MM.1S (cell line): ENCODE measurements at regions not wholly inside any gene's neighbourhood (a gene's known extent, or its start where the extent isn't known, plus 50 kb on each side); places are given as distances from the start of the nearest gene placed in this dataset.

ENCODE experiments used
- DNase-seq: peaks from one replicate; pipeline ENCODE4 v3.0.0-alpha.2; 2015
- H2AFZ ChIP-seq: fragments of 300-600 bp; sonication (generic); 2 replicates; pipeline ENCODE4 v1.6.0; 2016; ENCODE audit warnings: antibody characterized with exemption, low read length
- H3F3A ChIP-seq: fragments of 300-600 bp; sonication (generic); 2 replicates; pipeline ENCODE4 v1.6.1; 2016; ENCODE audit warnings: mild to moderate bottlenecking, antibody characterized with exemption, low read length, moderate library complexity, mixed read lengths; ENCODE audit not compliant: insufficient read depth
- H3K27ac ChIP-seq: fragments of 300-600 bp; sonication (generic); 2 replicates; pipeline ENCODE4 v1.5.1; 2016; ENCODE audit warnings: mild to moderate bottlenecking, low read length
- H3K27me3 ChIP-seq: fragments of 300-600 bp; sonication (generic); replicated peaks from 2 replicates; pipeline ENCODE4 v1.6.0; 2016; ENCODE audit warnings: low read length; ENCODE audit not compliant: insufficient read depth
- H3K36me3 ChIP-seq: fragments of 300-600 bp; sonication (generic); replicated peaks from 2 replicates; pipeline ENCODE4 v1.6.1; 2016; ENCODE audit warnings: mild to moderate bottlenecking, low read length, mixed read lengths; ENCODE audit not compliant: insufficient read depth
- H3K4me1 ChIP-seq: fragments of 300-600 bp; sonication (generic); 2 replicates; pipeline ENCODE4 v1.6.1; 2016; ENCODE audit warnings: low read length, mixed read lengths
- H3K4me2 ChIP-seq: fragments of 300-600 bp; sonication (generic); 2 replicates; pipeline ENCODE4 v1.6.0; 2016; ENCODE audit warnings: low read depth, low read length
- H3K4me3 ChIP-seq: fragments of 300-600 bp; sonication (generic); 2 replicates; pipeline ENCODE4 v1.5.1; 2016; ENCODE audit warnings: low read length, mixed read lengths
- H3K79me2 ChIP-seq: fragments of 300-600 bp; sonication (generic); 2 replicates; pipeline ENCODE4 v1.6.1; 2016; ENCODE audit warnings: mixed run types, low read length, mixed read lengths
- H3K9ac ChIP-seq: fragments of 300-600 bp; sonication (generic); 2 replicates; pipeline ENCODE4 v1.6.1; 2016; ENCODE audit warnings: low read length, mixed read lengths
- H3K9me2 ChIP-seq: fragments of 300-600 bp; sonication (generic); replicated peaks from 2 replicates; pipeline ENCODE4 v1.6.1; 2016; ENCODE audit warnings: mild to moderate bottlenecking, low read length, mixed read lengths; ENCODE audit not compliant: insufficient read depth
- H3K9me3 ChIP-seq: fragments of 300-600 bp; sonication (generic); replicated peaks from 2 replicates; pipeline ENCODE4 v1.6.1; 2016; ENCODE audit warnings: mild to moderate bottlenecking, low read length, mixed read lengths; ENCODE audit not compliant: insufficient read depth
- H4K20me1 ChIP-seq: fragments of 300-600 bp; sonication (generic); 2 replicates; pipeline ENCODE4 v1.6.1; 2016; ENCODE audit warnings: mild to moderate bottlenecking, low read length, moderate library complexity, mixed read lengths; ENCODE audit not compliant: insufficient read depth
- CTCF ChIP-seq: fragments of 300-600 bp; sonication (generic); IDR thresholded peaks from 2 replicates; pipeline ENCODE4 v1.5.1; 2016; ENCODE audit warnings: antibody characterized with exemption, low read length, mixed read lengths
- EZH2 ChIP-seq: fragments of 300-600 bp; sonication (generic); optimal IDR thresholded peaks from 2 replicates; pipeline ENCODE3; 2017; ENCODE audit warnings: low read depth, mild to moderate bottlenecking, antibody characterized with exemption, low read length, mixed read lengths
- EZH2phosphoT487 ChIP-seq: fragments of 300-600 bp; sonication (generic); IDR thresholded peaks from 2 replicates; pipeline ENCODE4 v1.6.1; 2018; ENCODE audit warnings: antibody characterized with exemption, low read length

GRCh38 chr13:47632311-47632710 is 368.8 kb downstream of the SUCLA2 start:
- no peak overlapping the region for H2AFZ ChIP-seq
- H3K9ac ChIP-seq = no peak overlapping the region
- no peaks in the 10 kb centered on the region for H3K9me3 ChIP-seq
- H3K4me2 ChIP-seq = no peak overlapping the region
- H3K9me2 ChIP-seq = no peaks in the 10 kb centered on the region
- H3K27me3 ChIP-seq = no peaks in the 10 kb centered on the region
- H3K27ac ChIP-seq = no peak overlapping the region
- H3K4me3 ChIP-seq = no peak overlapping the region
- H3K36me3 ChIP-seq = no peaks in the 10 kb centered on the region
- DNase-seq = no peak
- H3F3A ChIP-seq = no peaks in the 10 kb centered on the region
- TF ChIP-seq EZH2phosphoT487 = no peak
- no peak for TF ChIP-seq EZH2
- TF ChIP-seq CTCF = no peak
- H4K20me1 ChIP-seq = no peaks in the 10 kb centered on the region
- H3K4me1 ChIP-seq = no peaks in the 10 kb centered on the region
- no peaks in the 10 kb centered on the region for H3K79me2 ChIP-seq

- H3K9me3 ChIP-seq = no peaks in the 10 kb centered on the region
- no peaks in the 10 kb centered on the region for H4K20me1 ChIP-seq
- H3K4me2 ChIP-seq = no peak overlapping the region
- no peaks in the 10 kb centered on the region for H3F3A ChIP-seq
- H3K79me2 ChIP-seq = no peaks in the 10 kb centered on the region
- H3K36me3 ChIP-seq = no peaks in the 10 kb centered on the region
- H3K27me3 ChIP-seq = no peaks in the 10 kb centered on the region
- no peaks in the 10 kb centered on the region for H3K9me2 ChIP-seq
- DNase-seq = no peak
- no peak overlapping the region for H3K27ac ChIP-seq
- H2AFZ ChIP-seq = no peak overlapping the region
- no peaks in the 10 kb centered on the region for H3K4me1 ChIP-seq
- no peak overlapping the region for H3K9ac ChIP-seq
- no peak overlapping the region for H3K4me3 ChIP-seq
- TF ChIP-seq CTCF (no peak), EZH2phosphoT487 (no peak), EZH2 (no peak)
Observed at GRCh38 chr13:47628666-47629065, 372.4 kb downstream of the SUCLA2 start.

- Histone ChIP-seq H3K9me3 (no peaks in the 10 kb centered on the region), H3K27ac (no peak overlapping the region), H3F3A (no peaks in the 10 kb centered on the region), H3K9me2 (no peaks in the 10 kb centered on the region), H2AFZ (no peak overlapping the region), H3K4me1 (no peaks in the 10 kb centered on the region), H4K20me1 (no peaks in the 10 kb centered on the region), H3K4me2 (no peak overlapping the region), H3K36me3 (no peaks in the 10 kb centered on the region), H3K4me3 (no peak overlapping the region), H3K79me2 (no peaks in the 10 kb centered on the region), H3K9ac (no peak overlapping the region), H3K27me3 (no peaks in the 10 kb centered on the region)
- TF ChIP-seq CTCF (no peak), EZH2phosphoT487 (no peak), EZH2 (no peak)
- no peak for DNase-seq
Observed at GRCh38 chr13:47623862-47624261, 377.2 kb downstream of the SUCLA2 start.

- Histone ChIP-seq H3K9ac (no peak overlapping the region), H3K4me2 (no peak overlapping the region), H3K9me2 (no peaks in the 10 kb centered on the region), H3K36me3 (no peaks in the 10 kb centered on the region), H2AFZ (no peak overlapping the region), H3K27me3 (no peaks in the 10 kb centered on the region), H3F3A (no peaks in the 10 kb centered on the region), H3K4me3 (no peak overlapping the region), H4K20me1 (no peaks in the 10 kb centered on the region), H3K9me3 (no peaks in the 10 kb centered on the region), H3K4me1 (no peaks in the 10 kb centered on the region), H3K79me2 (no peaks in the 10 kb centered on the region), H3K27ac (no peak overlapping the region)
- TF ChIP-seq EZH2 (no peak), EZH2phosphoT487 (no peak), CTCF (no peak)
- no peak for DNase-seq
Observed at GRCh38 chr13:47621931-47622330, 379.1 kb downstream of the SUCLA2 start.
